Nucleus accumbens (tissue), 56 donors: ENCODE measurements at regions not wholly inside any gene's neighbourhood (a gene's known extent, or its start where the extent isn't known, plus 50 kb on each side); places are given as distances from the start of the nearest gene placed in this dataset.

ENCODE experiments used
- DNase-seq, 56 donors: peaks; one replicate each; lab custom pipeline; 2025; lab: John Stamatoyannopoulos, UW

GRCh38 chr5:21694567-21694966, 1158.6 kb downstream of the CDH12 start:
- no peak for DNase-seq

GRCh38 chr5:21693591-21693990, 1159.6 kb downstream of the CDH12 start:
- no peak for DNase-seq

DNA sequence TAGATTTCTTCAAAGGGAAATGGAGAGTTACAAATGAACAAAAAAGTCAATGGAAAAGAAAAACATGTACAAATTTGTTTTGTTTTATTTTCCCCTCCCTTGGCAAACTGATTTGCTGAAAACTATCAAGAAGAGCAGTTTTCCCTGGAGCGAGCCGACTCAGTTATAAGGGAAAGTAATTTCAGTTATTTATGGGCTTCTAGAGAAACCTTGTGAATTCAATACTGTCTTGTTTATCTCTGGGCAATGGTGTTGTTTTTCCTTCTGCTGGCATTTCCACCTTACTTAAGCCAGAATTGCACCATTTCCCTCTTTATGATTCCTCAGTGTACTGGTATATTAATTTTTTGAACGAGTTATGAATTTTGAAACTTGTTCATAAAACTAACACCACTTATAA, 1163.6 kb downstream of the CDH12 start:
- DNase-seq, result no peak

DNA sequence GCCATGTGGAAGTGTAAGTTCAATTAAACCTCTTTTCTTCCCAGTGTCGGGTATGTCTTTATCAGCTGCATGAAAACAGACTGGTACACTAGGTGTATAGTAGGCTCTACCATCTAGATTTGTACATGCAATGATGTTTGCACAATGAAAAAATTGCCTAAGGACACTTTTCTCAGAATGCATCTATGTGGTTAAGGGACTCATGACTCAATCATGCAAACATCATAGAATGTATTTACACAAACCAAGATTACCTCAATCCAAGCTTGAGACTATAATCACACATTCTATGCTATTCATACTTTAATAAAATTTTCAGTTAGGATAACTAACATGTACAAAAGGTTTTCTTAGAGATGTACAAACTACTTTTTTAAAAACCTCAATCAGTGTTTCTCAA, 1164.5 kb downstream of the CDH12 start:
- DNase-seq, result no peak

- no peak for DNase-seq
Observed at GRCh38 chr5:21687621-21688020, 1165.5 kb downstream of the CDH12 start.

DNA sequence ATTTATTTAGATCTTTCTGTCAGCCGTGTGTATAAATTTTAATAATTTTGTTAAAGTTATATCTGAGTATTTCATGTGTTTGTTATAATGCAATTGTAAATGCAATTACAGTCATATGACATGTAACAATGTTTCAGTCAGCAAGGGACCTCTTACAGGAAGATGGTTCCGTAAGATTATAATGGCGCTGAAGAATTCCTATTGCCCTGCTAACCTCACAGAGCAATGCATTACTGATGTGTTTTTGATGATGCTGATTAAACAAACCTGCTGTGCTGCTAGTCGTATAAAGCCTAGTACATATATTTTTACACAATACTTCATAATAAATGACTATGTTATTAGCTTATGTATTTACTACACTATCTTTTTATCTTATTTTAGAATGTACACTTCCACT, 1166.4 kb downstream of the CDH12 start:
- DNase-seq, result no peak

DNA sequence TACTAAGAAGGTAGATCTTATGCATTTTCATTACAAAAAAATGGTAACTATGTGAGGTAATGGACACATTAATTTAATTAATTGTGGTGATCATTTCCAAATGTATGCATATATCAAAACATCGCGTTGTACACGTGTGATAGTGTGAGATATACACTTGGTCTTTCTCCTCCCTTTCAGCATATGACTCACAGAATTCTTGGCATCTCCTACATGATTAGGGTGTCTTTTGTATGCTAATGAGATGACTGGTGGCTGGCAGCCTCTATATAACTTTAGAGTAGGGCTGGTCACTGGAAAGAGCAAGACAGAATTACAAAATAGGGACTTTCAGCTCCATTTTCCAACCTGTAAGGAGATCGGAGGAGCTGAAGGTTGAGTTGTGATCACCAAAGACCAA, 1167.6 kb downstream of the CDH12 start:
- DNase-seq, result no peak

DNA sequence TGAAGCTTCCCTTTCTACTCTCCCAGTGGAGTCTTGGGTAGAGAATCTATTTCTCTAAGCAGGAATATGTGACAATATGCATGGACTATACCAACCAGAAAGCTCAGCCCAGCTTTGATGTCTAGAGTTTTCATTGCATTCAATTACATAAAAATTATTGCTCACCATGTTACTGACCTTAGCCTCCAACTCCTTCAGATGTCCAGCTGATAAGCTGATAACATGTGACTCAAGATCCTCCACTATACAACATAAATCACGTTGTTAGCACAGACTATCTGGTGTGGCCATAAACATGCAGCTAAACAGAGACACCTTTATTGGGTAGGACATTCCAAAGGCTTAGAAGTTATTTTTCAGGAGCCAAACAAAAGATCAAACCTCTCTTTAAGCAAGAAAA, 1168.2 kb downstream of the CDH12 start:
- DNase-seq, result no peak

DNA sequence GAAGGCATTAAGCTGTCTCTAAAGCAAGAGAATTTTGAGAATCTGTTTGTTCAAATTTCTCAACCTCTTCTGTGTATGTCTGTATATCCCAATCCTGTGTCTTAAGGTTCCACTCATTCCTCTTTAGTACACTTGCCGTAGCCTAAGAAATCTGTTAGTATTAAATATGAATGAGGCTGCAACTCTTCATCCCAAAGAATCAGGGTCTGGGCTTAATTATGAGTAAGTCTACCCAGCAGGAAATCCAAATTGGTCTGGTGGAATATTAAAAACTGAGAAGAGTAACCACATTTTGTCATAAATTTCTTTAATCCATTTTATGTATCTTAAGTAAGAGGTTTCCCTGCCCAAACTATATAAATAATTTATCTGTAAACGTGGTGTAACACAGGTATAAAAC, 1171.2 kb downstream of the CDH12 start:
- DNase-seq, result no peak

- DNase-seq, result no peak
Observed at GRCh38 chr5:21680641-21681040, 1172.5 kb downstream of the CDH12 start.

DNA sequence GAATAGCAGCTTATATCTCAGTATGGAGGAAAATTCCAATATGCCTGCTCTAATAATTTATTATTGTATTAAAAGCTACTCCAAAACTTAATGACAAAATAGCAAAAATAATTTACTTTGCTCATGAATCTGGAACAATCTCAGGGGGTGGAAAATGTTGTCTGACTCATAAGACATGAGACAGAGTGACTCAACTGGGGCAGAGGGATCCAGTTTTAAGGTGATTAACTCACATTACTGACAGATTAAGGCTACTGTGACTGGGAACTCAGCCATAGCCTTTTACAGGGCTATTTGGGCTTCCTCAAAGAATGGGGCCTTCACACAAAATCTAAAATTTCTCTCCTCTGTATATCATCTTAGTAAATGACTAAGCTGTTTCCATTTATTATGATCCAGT, 1172.9 kb downstream of the CDH12 start:
- DNase-seq, result peak in 8 of 56 donors; percentile 2 to 17 (median 9)

DNA sequence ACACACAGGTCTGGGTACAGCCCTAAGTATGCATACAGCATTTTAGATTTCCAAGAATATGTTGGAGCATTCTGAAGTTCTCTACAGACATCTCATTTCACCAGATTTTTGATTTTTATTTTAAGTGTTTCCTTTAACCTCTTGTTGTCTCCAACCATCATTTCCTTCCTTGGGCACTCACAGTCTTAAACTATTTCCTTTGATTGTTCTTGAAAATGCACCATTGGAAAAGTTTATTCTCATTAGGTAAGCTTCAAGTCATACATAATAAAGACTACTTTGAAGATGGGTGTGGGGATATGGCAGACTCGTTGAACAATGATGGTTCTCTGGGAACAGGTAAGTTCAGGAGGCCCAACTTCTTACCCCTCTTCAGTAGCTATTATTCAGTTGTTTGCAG, 1174.6 kb downstream of the CDH12 start:
- DNase-seq, result no peak

- DNase-seq, result no peak
Observed at GRCh38 chr5:21672911-21673310, 1180.2 kb downstream of the CDH12 start.

GRCh38 chr5:21672360-21672759, 1180.8 kb downstream of the CDH12 start:
- no peak for DNase-seq

GRCh38 chr5:21665524-21665923, 1187.6 kb downstream of the CDH12 start:
- DNase-seq, result no peak

GRCh38 chr5:21663082-21663481, 1190.1 kb downstream of the CDH12 start:
- no peak for DNase-seq

- no peak for DNase-seq
Observed at GRCh38 chr5:21661184-21661583, 1192.0 kb downstream of the CDH12 start.

DNA sequence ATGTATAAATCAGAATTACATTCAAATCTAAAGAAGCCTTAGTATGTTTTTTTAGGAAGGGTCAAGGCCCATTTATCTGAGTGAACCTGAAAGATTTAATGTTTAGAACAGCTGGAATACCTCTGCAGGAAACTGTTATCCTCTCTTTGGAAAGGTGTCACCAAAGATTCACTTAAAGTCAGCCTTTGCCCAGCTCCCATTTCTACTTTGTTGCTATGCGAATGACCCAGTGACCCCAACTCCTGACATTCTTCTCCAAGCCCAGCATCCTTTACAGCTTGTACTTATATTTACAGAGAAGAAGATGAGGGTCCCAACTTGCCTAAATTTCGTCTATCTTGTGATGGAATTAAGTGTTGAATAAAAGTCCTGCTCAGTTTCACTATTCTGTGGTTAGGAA, 1198.6 kb downstream of the CDH12 start:
- no peak for DNase-seq

- no peak for DNase-seq
Observed at GRCh38 chr5:21649969-21650368, 1203.2 kb downstream of the CDH12 start.

DNA sequence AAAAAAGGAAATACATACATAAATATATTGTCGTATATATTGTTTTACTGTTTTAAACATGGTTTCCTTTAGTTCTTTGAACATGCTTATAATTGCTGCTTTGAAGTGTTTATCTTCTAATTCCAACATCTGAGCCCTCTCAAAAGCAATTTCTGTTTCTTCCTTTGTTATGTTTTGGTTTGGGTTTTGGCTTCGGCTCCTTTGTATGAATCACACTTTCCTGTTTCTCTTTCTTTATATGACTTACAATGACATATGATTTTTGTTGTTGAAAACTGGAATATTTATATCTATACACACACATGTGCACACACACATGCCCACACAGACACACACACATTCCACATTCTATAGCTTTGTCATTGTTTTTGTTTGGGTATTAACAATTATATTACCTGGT, 1206.7 kb downstream of the CDH12 start:
- DNase-seq, result no peak

DNA sequence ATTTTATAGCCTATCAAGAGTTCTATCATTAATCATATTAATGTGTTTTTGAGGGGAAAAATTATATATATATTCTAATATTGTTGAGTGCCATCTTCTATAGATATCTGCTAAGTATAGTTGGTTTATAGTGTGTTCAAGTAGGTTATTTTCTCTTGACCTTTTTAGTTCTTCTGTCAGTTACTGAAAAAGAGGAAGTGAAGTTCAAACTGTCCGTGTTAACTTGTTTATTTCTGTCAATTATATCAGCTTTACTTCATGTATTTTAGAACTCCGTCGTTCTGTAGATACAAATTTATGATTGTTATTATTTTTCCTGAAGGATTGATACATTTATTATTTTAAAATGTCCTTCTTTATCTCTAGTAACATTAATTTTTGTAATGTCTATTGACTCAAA, 1209.1 kb downstream of the CDH12 start:
- DNase-seq, result no peak

DNA sequence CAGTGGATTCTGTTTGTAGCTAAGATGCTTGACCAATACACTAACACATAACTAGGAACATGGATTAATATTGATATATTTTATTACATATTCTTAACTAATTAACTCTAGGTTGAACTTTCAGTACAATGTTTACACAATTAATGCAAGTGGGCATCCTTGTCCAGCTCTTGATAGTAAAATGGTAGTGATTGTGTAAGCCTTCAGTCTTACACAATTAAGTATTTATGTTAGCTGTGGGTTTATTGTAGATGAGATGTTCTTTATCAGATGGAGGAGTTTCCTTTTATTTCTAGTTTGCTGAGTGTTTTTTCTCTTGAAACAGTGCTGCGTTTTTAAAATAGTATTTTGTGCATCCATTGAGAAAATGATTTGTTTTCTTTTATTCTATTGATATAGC, 1210.8 kb downstream of the CDH12 start:
- no peak for DNase-seq

DNA sequence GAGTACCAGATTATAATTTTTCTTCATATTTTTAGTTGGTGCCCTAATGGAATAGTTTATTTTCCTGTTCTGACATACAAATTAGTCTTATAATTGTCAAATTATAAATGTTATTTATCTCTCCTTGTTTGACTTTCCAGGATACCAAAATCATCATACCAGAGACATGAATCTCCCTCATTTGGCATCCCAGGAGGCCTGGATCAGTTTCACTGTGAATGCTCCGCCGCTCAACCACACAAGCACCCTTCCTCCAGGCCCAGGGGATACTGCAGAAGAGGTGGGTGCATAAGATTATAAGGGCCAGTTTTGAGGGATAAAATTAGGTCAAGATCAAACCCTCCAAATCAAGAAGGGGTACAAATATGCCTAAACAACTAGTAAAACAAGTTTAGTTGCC, 1229.3 kb downstream of the CDH12 start:
- no peak for DNase-seq
